SHP77 (cell line): ENCODE measurements at regions not wholly inside any gene's neighbourhood (a gene's known extent, or its start where the extent isn't known, plus 50 kb on each side); places are given as distances from the start of the nearest gene placed in this dataset.

ENCODE experiments used
- DNase-seq, 2 experiments: peaks; one replicate each; lab custom pipeline; 2025; lab: John Stamatoyannopoulos, UW

GRCh38 chr7:145269418-145270161 is 433.7 kb upstream of the TPK1 start:
- DNase-seq, result peak; percentile 14 to 63

- no peak for DNase-seq
Observed at GRCh38 chr7:145265180-145265579, 429.3 kb upstream of the TPK1 start.

- no peak for DNase-seq
Observed at GRCh38 chr7:145263886-145264285, 428.0 kb upstream of the TPK1 start.

- DNase-seq, result no peak
Observed at GRCh38 chr7:145252031-145252430, 416.2 kb upstream of the TPK1 start.

GRCh38 chr7:145224775-145225174 is 388.9 kb upstream of the TPK1 start:
- no peak for DNase-seq

- no peak for DNase-seq
Observed at GRCh38 chr7:145219461-145219860, 383.6 kb upstream of the TPK1 start.

GRCh38 chr7:145216866-145217265 is 381.0 kb upstream of the TPK1 start:
- no peak for DNase-seq

GRCh38 chr7:145212050-145212449 is 376.2 kb upstream of the TPK1 start:
- peak in 1 of 2 experiments; percentile 1 for DNase-seq

GRCh38 chr7:145211211-145211610 is 375.4 kb upstream of the TPK1 start:
- DNase-seq, result no peak

GRCh38 chr7:145193951-145194350 is 358.1 kb upstream of the TPK1 start:
- DNase-seq, result no peak

- DNase-seq, result no peak
Observed at GRCh38 chr7:145184956-145185355, 349.1 kb upstream of the TPK1 start.

- no peak for DNase-seq
Observed at GRCh38 chr7:145183069-145183468, 347.2 kb upstream of the TPK1 start.

GRCh38 chr7:145175366-145175765 is 339.5 kb upstream of the TPK1 start:
- DNase-seq, result no peak

- DNase-seq, result peak in 1 of 2 experiments; percentile 7
Observed at GRCh38 chr7:145169908-145170307, 334.1 kb upstream of the TPK1 start.

GRCh38 chr7:145168879-145169278 is 333.0 kb upstream of the TPK1 start:
- DNase-seq, result no peak

GRCh38 chr7:145168427-145168826 is 332.6 kb upstream of the TPK1 start:
- DNase-seq, result no peak

- DNase-seq, result no peak
Observed at GRCh38 chr7:145156834-145157233, 321.0 kb upstream of the TPK1 start.

- DNase-seq, result no peak
Observed at GRCh38 chr7:145152589-145152988, 316.7 kb upstream of the TPK1 start.

GRCh38 chr7:145151676-145152075 is 315.8 kb upstream of the TPK1 start:
- DNase-seq, result no peak

GRCh38 chr7:145147865-145148264 is 312.0 kb upstream of the TPK1 start:
- DNase-seq, result no peak

- no peak for DNase-seq
Observed at GRCh38 chr7:145143685-145144084, 307.8 kb upstream of the TPK1 start.

GRCh38 chr7:145134377-145134776 is 298.5 kb upstream of the TPK1 start:
- DNase-seq, result no peak

GRCh38 chr7:145123502-145123901 is 287.6 kb upstream of the TPK1 start:
- no peak for DNase-seq

- DNase-seq, result no peak
Observed at GRCh38 chr7:145106001-145106400, 270.1 kb upstream of the TPK1 start.
